COLO668 (cell line): ENCODE measurements at regions not wholly inside any gene's neighbourhood (a gene's known extent, or its start where the extent isn't known, plus 50 kb on each side); places are given as distances from the start of the nearest gene placed in this dataset.
"Not testable (repeated sequence)": the region's sequence is repeated elsewhere in the genome, so short reads cannot be mapped to it uniquely, and the experiment has no call there.

Experiments
- DNase-seq: peaks from one replicate; lab custom pipeline; 2025; ENCODE audit not compliant: unreplicated experiment; lab: John Stamatoyannopoulos, UW

DNA sequence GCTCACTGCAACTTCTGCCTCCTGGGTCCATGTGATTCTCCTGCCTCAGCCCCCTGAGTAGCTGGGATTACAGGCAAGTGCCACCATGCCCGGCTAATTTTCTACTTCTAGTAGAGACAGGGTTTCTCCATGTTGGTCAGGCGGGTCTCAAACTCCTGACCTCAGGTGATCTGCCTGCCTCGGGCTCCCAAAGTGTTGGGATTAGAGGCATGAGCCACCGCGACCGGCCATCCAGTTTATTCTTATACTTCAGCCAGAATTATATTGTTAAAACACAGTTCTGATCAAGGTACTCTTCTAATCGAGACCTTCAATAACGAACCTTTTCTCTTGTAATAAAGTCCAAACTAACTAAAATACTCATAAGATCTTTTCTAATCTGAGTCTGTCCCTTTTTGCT, 119.6 kb upstream of the FAR2 start:
- DNase-seq: not testable (repeated sequence)

GRCh38 chr12:29030006-29030405, 119.1 kb upstream of the FAR2 start:
- DNase-seq: no peak

GRCh38 chr12:29032446-29032845, 116.6 kb upstream of the FAR2 start:
- DNase-seq: no peak

GRCh38 chr12:29033519-29033918, 115.6 kb upstream of the FAR2 start:
- no peak for DNase-seq

- DNase-seq: no peak
Observed at GRCh38 chr12:29035112-29035511, 114.0 kb upstream of the FAR2 start.

DNA sequence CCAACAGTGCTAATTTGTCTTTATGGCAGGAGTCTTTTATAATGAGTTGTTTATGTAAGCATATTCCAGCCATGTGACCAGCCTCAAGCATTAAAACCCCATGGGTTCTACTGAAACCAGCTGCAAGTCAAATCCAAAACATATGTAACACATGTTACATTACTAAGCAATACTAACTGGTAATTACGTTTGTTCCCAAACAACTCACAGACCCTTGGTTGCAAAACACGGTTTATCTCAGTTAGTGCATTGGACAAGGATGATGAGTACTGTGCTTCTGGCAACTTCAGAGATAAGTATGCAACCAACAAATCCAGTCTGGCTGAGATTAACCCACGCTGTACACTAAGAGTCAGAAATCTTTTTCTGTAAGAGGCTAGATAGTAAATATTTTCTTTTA, 110.1 kb upstream of the FAR2 start:
- DNase-seq: no peak

DNA sequence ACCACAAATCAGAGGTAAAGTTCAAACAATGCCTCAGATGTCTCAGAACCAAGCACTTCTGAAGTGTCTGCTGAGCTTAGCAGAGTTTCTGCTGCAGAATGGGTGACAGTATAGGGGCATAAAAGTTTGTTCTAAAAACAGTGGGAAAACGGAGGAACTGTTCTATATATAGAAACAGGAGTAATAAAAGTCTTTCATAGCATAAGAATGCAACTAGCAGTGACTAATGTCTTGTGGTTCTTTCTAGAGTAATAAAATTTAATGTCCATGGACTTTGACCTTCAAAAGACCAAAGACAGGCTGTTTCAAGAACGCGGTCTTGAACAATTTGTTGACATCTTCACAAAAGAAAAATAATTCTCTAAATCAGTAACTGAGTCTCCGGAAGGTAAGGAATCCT, 107.5 kb upstream of the FAR2 start:
- DNase-seq: no peak

DNA sequence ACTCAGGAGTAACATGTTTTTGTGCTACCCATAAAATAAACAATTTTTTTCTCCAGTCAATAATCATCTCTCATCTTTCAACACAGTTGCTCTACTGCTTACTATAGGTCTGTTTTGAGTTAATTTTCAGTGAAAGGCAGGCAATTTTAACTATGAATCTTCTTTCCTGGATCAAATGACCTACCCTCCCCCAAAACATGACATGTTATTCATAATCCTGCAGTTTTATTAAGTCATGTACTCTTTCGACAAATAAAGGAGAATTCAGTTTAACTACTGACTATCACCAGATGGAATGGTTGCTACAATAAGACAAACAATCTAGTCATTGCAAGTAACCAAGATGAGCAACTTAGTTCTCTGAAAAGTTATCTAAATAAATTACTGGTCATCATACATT, 106.0 kb upstream of the FAR2 start:
- DNase-seq: no peak

- no peak for DNase-seq
Observed at GRCh38 chr12:29044799-29045198, 104.3 kb upstream of the FAR2 start.

- no peak for DNase-seq
Observed at GRCh38 chr12:29048787-29049186, 100.3 kb upstream of the FAR2 start.

DNA sequence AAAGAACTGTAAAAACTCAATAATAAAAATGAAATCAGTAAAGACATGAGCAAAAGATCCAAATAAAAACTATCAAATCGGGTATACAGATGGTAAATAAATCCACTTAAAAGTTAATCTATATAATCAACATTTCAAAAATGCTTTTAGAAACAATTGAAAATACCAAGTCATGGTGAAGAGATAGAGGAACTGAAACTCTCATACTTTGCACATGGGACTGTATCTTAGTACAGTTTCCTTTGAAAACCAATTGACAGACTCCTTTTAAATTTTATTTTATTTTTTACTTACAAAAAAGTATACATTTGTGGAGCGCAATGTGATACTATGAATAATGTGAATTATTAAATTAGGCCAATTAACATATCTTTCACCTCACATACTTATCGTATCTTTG, 98.6 kb upstream of the FAR2 start:
- no peak for DNase-seq

GRCh38 chr12:29051221-29051620, 97.9 kb upstream of the FAR2 start:
- no peak for DNase-seq

DNA sequence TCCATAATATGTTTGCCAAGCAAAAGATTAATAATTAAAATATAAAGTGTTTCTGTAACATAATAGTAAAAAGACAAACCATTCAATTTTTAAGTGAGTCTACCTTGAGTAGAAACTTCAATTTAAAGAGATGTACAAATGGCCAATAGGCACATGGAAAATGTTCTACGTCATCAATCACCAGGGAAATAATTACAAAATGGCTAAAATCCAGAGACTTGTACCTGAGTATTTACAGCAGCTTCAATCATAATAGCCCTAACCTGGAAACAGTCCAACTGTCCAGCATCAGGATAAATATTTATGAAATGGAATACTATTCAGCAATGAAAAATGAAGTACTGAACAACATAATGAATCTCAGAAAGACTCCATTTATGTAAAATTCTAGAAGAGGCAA, 95.5 kb upstream of the FAR2 start:
- no peak for DNase-seq

- no peak for DNase-seq
Observed at GRCh38 chr12:29054858-29055663, 94.0 kb upstream of the FAR2 start.

DNA sequence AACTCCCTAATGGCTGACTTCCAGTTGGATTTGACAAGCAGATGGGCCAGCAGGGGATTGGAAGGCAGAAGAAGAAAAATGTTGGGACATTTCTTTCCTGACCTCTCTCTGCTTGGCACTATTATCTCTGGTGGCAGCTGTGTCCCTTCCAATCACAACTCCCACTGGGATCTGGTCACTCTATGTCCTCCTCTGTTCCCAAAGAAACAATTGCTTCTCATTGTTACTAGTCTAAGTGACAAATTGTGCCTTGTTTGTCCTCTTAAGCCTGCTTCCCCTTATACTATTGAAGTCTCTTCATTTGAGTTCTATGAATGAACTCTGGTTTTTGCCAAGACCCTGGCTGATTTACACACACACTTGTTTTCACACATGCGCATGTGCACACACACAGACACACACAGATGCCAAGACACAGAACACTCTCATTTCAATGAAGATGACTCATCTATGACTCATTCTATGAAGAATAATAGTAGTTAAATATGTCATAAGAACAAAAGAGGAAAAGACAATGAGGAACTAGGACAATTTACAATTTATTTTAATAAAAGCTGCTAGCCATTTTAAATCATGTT, 83.0 kb upstream of the FAR2 start:
- peak; percentile 18 for DNase-seq

GRCh38 chr12:29067430-29067829, 81.6 kb upstream of the FAR2 start:
- no peak for DNase-seq

DNA sequence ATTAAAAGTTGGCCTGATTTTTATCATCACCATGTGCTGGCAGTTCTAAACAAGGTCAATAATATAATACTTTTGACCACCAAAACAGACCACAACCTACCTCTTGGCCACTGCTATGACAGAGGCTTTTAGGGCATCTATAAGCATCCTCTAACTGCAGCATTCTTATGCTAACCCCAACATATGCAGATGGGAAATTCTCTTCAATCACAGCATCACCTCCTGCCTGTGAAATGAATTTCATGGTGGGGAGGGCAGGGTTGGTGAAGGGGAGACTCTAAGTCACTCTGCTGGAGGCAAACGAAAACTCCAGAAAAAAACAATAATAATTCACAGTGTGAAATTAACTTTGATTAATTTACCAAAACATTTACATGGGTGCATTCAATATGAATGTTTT, 78.8 kb upstream of the FAR2 start:
- DNase-seq: no peak

GRCh38 chr12:29071099-29071498, 78.0 kb upstream of the FAR2 start:
- no peak for DNase-seq

GRCh38 chr12:29072631-29073030, 76.4 kb upstream of the FAR2 start:
- DNase-seq: no peak

- no peak for DNase-seq
Observed at GRCh38 chr12:29073631-29074239, 75.3 kb upstream of the FAR2 start.

- no peak for DNase-seq
Observed at GRCh38 chr12:29081101-29081500, 68.0 kb upstream of the FAR2 start.

DNA sequence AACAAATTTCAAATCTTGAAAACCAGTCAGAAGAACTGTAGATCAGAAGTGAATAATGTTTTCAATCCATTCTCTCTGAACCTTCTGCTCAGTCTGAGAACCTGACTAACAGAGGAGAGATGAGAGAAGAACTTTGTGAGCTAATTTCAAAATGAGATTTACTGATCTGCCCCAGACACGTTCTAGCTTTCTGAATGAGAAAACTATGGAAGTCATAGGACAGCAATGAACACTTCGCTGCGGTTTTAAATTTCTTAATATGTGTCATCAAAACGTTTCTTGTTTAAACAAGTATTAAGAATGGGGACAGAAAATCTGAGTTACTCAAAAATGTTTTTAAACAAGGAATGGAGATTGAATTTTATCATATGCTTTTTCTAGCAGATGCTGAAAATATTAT, 66.6 kb upstream of the FAR2 start:
- DNase-seq: no peak
